ENCODE measurements at regions not wholly inside any gene's neighbourhood (a gene's known extent, or its start where the extent isn't known, plus 50 kb on each side); places are given as distances from the start of the nearest gene placed in this dataset.
"Not testable (repeated sequence)": the region's sequence is repeated elsewhere in the genome, so short reads cannot be mapped to it uniquely, and the experiment has no call there.

DNA sequence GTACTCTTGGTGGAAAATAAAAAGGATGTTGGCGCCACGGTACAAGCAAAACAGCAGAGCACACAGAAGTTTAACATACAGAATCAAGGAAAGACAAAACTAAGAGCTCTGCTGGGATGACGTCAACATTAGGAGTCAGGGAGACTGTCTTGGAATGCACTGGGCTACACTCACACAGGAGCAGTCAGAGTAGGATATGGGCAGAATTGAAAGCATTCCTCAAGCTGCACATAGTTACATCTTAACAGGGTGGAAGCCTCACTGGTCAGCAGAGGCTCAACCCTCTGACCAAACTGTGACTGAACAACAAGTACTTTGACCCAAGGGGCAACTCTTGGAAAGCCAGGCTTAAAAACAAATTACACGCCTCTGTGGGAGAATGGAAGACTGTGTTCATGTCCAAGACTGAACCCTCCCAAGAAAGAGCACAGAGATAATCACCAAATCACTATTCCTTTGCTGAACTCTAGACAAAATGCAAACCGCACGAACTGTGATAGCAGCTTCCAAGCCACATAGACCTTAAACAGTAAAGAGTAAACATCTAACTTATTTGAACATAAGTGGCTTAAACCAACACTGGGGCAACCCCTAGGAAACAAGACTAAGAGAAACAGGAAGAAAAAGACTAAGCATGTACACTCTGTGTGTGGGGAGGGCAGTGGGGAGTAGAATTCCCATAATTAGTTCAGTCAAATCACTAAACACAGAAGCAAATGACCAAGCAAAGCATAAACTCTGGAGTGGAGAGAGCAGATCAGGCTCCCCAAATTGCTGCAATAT lies 772.7 kb downstream of the PRELID2 start:
- DNase-seq = no peak

- no peak for DNase-seq
Observed at GRCh38 chr5:145056800-145057199, 778.3 kb downstream of the PRELID2 start.

DNA sequence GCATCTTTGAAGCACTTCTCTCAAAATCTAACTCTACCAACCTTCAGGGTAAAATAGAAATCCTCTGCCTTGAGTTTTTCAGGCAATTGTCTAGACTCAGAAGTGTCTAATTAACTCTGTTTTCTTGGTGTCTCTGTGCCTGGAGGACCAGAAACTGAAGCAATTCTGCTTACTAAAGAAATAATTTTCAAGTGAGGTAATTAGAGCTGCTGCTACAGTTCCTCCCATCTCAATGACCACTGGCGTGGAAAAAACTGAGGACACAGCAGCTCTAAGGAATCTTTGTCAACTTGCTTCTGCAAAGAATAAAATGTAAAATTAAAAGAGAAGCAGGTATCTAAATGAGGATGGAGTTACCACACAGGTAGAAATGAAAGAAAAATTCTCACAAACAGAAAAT lies 785.0 kb downstream of the PRELID2 start:
- no peak for DNase-seq

DNA sequence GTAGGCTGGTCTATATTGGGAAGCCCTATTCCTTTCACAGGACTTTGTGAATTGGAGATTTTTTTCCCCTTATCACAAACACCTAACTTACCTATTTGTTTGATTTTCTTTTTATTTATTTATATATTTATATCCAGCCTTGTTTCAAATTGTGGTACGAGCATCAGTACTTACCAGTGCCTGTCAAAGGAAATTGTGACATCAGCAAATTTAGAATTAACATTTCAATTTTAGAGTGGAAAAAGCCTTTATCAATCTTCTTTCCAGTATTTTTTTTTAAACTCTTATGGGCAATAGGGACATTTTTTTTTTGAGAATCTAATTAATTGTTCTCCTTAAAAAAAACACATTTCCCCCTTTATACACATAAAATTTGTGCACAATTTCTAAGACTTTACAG lies 790.2 kb downstream of the PRELID2 start:
- DNase-seq = no peak

DNA sequence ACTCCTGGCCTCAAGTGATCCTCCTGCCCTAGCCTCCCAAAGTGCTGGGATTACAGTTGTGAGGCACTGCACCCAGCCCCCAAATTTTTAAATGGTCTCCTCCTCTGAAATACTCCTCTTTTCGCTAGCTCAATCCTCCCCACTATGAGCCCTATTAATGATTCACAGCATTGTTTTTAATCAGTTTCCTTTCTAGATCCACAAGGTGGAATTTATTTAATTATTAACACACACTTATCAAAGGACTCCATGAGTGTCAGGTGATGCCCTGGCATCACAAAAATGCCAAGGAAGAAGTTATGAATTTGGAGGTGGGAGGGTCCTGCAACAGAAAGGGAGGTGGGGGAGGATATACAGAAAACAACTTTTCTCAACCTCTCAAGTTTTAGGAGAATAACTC lies 806.5 kb downstream of the PRELID2 start:
- DNase-seq = no peak

- DNase-seq = no peak
Observed at GRCh38 chr5:145027286-145027685, 807.9 kb downstream of the PRELID2 start.

- no peak for DNase-seq
Observed at GRCh38 chr5:145025775-145026174, 809.4 kb downstream of the PRELID2 start.

GRCh38 chr5:145015146-145015545 lies 820.0 kb downstream of the PRELID2 start:
- no peak for DNase-seq

- no peak for DNase-seq
Observed at GRCh38 chr5:145014109-145014508, 821.0 kb downstream of the PRELID2 start.

DNA sequence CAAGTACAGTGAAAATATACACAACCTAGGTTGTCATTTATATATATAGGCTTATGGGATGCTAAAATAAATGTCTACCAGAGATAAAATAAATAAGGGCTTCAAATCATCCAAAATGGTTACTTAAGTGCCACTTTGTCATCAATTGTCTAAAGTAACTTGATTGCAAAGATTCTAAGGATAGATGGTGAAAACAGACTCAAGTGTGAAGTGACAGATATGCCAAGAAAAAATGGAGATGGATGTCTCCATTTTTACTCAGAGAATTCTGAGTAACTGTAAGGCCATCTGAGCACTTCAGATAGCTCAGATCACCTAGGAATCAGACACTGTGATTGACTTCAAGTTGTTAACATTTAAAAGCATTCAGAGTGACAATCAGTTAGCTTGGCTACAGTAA lies 824.3 kb downstream of the PRELID2 start:
- no peak for DNase-seq

DNA sequence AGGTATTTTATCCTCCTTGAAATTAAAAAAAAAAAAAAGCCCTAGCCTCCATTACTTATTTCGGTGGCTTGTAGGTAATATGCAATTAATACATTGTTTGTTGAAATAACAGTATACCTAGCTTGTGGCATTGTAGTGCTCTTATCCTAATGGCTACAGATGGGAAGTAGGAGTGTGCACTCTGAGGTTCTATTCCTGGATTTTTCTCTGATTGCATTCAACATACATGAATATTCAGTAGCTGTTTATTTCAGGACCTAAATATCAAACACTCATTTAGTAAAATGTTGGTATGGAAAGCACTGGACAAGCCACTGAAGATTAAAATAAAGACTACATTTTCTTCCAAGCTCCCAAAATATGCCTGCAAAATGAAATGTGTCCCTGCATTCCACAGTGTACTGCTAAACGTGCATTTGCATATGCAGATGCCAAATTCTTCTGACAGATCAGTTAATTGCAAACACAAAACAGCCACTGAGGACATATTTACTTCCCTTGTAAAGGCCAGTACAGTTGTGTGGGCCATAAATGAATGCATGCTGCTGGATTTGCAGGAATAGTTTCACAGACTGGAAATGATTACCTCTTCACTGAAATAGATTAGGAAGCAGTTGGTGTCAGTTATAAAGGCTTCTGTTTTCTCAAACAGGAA lies 826.1 kb downstream of the PRELID2 start:
- no peak for DNase-seq

DNA sequence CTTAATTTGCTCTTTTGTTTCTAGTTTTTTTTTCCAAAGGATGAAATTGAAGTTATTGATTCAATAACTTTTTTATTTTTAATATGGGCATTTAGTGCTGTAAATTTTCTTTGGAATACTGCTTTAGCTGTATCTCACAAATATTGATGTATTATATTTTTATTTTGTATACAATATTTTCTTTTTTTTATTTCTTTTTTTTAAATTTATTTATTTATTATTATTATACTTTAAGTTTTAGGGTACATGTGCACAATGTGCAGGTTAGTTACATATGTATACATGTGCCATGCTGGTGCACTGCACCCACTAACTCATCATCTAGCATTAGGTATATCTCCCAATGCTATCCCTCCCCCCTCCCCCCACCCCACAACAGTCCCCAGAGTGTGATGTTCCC lies 823.7 kb downstream of the KCTD16 start:
- DNase-seq = not testable (repeated sequence)

- no peak for DNase-seq
Observed at GRCh38 chr5:144983101-144983500, 812.4 kb downstream of the KCTD16 start.

GRCh38 chr5:144979516-144980264 lies 809.0 kb downstream of the KCTD16 start:
- no peak for DNase-seq

- DNase-seq = no peak
Observed at GRCh38 chr5:144972317-144972716, 801.6 kb downstream of the KCTD16 start.

DNA sequence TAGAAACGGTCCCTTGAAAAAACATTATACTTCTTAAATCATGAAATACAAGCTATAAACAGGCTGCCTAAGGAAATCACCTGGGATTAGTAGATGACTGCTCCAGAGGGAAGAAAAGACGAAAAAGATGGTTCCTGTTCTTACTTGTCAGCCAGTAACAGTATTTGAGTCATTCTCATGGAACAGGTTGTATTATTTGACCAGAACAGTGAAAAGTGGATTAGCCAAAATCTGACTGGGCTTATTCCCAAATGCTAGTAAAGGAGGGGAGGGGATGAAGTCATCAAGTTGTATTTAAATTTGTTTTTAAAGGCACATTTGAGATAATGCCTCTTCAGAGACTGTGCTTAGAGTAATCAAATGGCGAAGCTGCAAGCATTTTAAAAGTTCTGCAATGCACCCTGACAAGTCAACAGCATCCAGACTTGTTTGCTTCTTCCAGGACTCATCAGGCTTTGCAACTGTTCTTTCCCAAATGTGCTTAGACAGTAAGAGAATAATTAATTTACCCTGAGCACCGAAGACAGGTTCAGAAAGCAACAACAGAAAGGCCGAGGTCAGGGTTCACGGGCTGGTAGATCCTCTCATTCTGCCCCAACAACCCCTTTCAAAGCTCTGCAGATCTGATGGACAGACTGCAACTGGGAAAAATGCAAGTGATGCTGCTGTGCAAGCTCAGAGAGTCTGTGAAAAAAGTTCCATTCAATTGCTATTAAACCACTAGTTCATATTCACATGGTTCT lies 800.6 kb downstream of the KCTD16 start:
- DNase-seq = no peak

GRCh38 chr5:144960296-144960695 lies 789.6 kb downstream of the KCTD16 start:
- no peak for DNase-seq

DNA sequence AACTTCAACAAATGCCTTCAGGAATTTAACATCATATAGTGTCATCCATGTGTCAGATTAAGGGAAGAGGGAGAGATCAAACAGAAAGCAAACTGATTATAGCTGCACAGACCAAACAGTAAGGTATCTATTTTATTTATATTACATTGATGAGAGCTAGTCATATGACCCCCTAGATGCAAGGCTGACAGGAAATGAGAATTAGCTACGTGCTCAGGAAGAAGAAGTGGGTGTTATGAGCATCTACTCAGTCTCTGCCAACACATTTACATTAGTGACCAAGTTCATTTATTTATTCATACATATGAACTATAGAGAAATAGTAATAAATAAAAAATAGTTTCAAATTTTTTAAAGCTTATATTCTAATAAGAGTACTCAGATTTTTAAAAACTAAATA lies 787.3 kb downstream of the KCTD16 start:
- DNase-seq = no peak

GRCh38 chr5:144950996-144951395 lies 780.3 kb downstream of the KCTD16 start:
- DNase-seq = no peak

DNA sequence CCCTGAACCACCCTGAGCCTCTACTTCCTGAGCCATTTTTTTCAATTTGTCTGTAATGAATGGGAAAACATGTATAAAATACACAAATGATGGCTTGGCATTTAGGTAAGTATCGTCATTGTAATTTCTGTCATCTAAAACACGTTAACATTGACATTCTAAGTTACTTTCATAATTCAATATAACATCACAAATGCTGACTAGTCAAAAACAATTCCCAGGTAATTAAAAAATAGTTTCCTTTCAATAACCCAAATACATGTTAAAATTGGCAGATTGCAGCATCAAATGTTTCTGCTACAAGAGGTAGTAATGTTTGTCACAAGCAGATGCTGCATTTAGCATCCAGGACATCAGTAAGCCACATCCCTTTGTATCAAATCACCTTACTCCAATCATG lies 776.4 kb downstream of the KCTD16 start:
- DNase-seq = no peak

DNA sequence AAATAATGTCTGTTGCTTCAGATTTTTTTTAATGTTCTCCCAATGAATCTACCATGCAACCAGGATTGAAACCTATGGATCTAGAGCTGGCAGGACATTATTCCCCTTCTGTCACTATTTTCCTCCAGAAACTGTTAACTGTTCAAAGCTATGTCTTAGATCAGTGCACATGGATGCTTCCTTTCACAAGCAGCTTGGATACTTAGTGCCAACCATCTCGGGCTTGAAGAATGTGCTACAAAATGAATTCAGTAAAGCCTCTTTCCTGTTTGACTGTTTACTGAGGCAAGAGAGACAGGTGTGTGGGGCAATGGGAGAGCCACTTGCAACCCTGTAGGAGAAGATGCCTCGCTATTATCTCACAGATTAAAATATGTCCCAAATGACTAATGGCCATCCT lies 774.8 kb downstream of the KCTD16 start:
- DNase-seq = no peak

DNA sequence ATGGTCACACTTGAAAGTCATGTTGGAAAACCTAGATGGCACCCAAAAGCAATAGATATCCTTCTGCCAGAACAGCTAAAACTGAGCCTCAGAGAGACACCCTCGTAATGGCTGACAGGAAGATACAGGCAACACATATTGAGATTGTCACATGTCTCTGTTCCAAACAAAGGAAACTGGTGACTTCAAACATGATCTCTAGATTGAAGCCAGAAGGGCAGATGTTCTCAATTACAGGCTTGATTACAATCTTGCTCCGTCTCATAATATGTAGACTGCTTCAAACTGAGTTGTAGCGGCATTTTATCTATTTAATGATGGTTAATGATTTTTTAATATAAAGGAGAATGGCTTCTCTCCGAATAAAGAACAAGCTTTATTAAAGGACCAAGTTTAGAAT lies 774.3 kb downstream of the KCTD16 start:
- DNase-seq = no peak

DNA sequence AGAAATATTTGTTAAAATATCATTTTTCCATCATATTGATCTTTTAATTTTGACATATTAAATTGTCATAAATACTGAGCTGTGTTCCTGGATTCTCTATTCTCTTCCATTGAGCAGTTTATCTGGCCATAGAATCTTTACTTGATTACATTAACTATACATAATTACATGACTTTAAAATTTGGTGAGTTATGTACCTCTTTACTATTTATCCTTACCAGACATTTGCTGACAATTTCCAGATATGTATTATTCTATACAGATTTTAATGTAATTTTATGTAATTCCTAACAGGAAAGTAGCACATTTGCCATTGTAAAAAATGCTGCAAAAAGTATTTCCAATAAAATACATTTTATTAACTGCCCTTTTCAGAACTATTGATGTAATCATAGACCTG lies 770.3 kb downstream of the KCTD16 start:
- no peak for DNase-seq

Measured in NCI-H1930 (cell line).